Activated naive CD4-positive, alpha-beta T cell (primary cell): ENCODE measurements at regions not wholly inside any gene's neighbourhood (a gene's known extent, or its start where the extent isn't known, plus 50 kb on each side); places are given as distances from the start of the nearest gene placed in this dataset.

Source experiments
- DNase-seq, 4 experiments: peaks; one replicate each; lab custom pipeline; 2025; lab: John Stamatoyannopoulos, UW

- DNase-seq, result no peak
These were observed 483.2 kb downstream of the TBL1XR1 start for GRCh38 chr3:176714034-176714433.

GRCh38 chr3:176712191-176712590 lies 485.1 kb downstream of the TBL1XR1 start:
- DNase-seq, result no peak

- DNase-seq, result no peak
These were observed 498.0 kb downstream of the TBL1XR1 start for GRCh38 chr3:176699288-176699687.

GRCh38 chr3:176697284-176697889 lies 499.9 kb downstream of the TBL1XR1 start:
- DNase-seq, result no peak

GRCh38 chr3:176696816-176697215 lies 500.5 kb downstream of the TBL1XR1 start:
- no peak for DNase-seq

- no peak for DNase-seq
These were observed 504.1 kb downstream of the TBL1XR1 start for GRCh38 chr3:176692966-176693785.

GRCh38 chr3:176692199-176692965 lies 504.9 kb downstream of the TBL1XR1 start:
- no peak for DNase-seq

- no peak for DNase-seq
These were observed 507.0 kb downstream of the TBL1XR1 start for GRCh38 chr3:176690083-176690869.

- no peak for DNase-seq
These were observed 509.5 kb downstream of the TBL1XR1 start for GRCh38 chr3:176687754-176688153.

GRCh38 chr3:176683382-176683781 lies 513.9 kb downstream of the TBL1XR1 start:
- no peak for DNase-seq

GRCh38 chr3:176663837-176664831 lies 533.1 kb downstream of the TBL1XR1 start:
- no peak for DNase-seq

- DNase-seq, result no peak
These were observed 533.9 kb downstream of the TBL1XR1 start for GRCh38 chr3:176663387-176663786.

- DNase-seq, result no peak
These were observed 535.8 kb downstream of the TBL1XR1 start for GRCh38 chr3:176661432-176661964.

GRCh38 chr3:176655404-176656094 lies 541.7 kb downstream of the TBL1XR1 start:
- no peak for DNase-seq

GRCh38 chr3:176651622-176652021 lies 545.7 kb downstream of the TBL1XR1 start:
- no peak for DNase-seq

- no peak for DNase-seq
These were observed 546.8 kb downstream of the TBL1XR1 start for GRCh38 chr3:176650478-176650877.

- no peak for DNase-seq
These were observed 549.3 kb downstream of the TBL1XR1 start for GRCh38 chr3:176647987-176648386.

- DNase-seq, result no peak
These were observed 563.8 kb downstream of the TBL1XR1 start for GRCh38 chr3:176633511-176633910.

- no peak for DNase-seq
These were observed 564.4 kb downstream of the TBL1XR1 start for GRCh38 chr3:176632925-176633324.

- no peak for DNase-seq
These were observed 566.1 kb downstream of the TBL1XR1 start for GRCh38 chr3:176631165-176631564.
